Posterior cingulate gyrus (tissue), 11 donors: ENCODE measurements at regions not wholly inside any gene's neighbourhood (a gene's known extent, or its start where the extent isn't known, plus 50 kb on each side); places are given as distances from the start of the nearest gene placed in this dataset.
"Not testable (repeated sequence)": the region's sequence is repeated elsewhere in the genome, so short reads cannot be mapped to it uniquely, and the experiment has no call there.

Experiments
- DNase-seq, 10 donors: peaks; one replicate each; pipeline versions ENCODE4 v3.0.0 to v3.0.0-alpha.2; 2020 to 2021; ENCODE audit warnings: mixed read lengths in 3 of 10
- intact Hi-C: fragments of 100-400 bp; cut with DNase I; formaldehyde crosslinking; loops from one replicate; pipeline ENCODE4 v1.15.1; 2023

- DNase-seq: no peak
- intact Hi-C loops: no loop called here
Observed at GRCh38 chr10:33041783-33042437, 83.9 kb upstream of the ITGB1 start.

- DNase-seq: no peak
- intact Hi-C loops: no loop called here
Observed at GRCh38 chr10:33040436-33040835, 82.4 kb upstream of the ITGB1 start.

GRCh38 chr10:33039181-33039580 is 81.2 kb upstream of the ITGB1 start:
- DNase-seq: no peak
- intact Hi-C loops: no loop called here

- intact Hi-C loops: no loop called here
- no peak for DNase-seq
Observed at GRCh38 chr10:33038672-33039071, 80.6 kb upstream of the ITGB1 start.

- intact Hi-C loops: no loop called here
- DNase-seq: no peak
Observed at GRCh38 chr10:33037726-33038125, 79.7 kb upstream of the ITGB1 start.

- DNase-seq: no peak
- intact Hi-C loops: no loop called here
Observed at GRCh38 chr10:33036670-33037069, 78.6 kb upstream of the ITGB1 start.

GRCh38 chr10:33035411-33035810 is 77.4 kb upstream of the ITGB1 start:
- DNase-seq: no peak
- intact Hi-C loops: no loop called here

- intact Hi-C loops: no loop called here
- DNase-seq: no peak
Observed at GRCh38 chr10:33034931-33035330, 76.9 kb upstream of the ITGB1 start.

GRCh38 chr10:33032654-33033151 is 74.7 kb upstream of the ITGB1 start:
- no peak for DNase-seq
- intact Hi-C loops: no loop called here

GRCh38 chr10:33031815-33032653 is 74.0 kb upstream of the ITGB1 start:
- no peak for DNase-seq
- intact Hi-C loops: no loop called here

GRCh38 chr10:33031171-33031570 is 73.1 kb upstream of the ITGB1 start:
- DNase-seq: no peak
- intact Hi-C loops: no loop called here

- intact Hi-C loops, DNase-seq: not testable (repeated sequence)
Observed at GRCh38 chr10:33028515-33028914, 70.5 kb upstream of the ITGB1 start.

- DNase-seq: no peak
- intact Hi-C loops: no loop called here
Observed at GRCh38 chr10:33027088-33027487, 69.1 kb upstream of the ITGB1 start.

GRCh38 chr10:33026422-33026821 is 68.4 kb upstream of the ITGB1 start:
- intact Hi-C loops: no loop called here
- DNase-seq: no peak

- DNase-seq: no peak
- intact Hi-C loops: no loop called here
Observed at GRCh38 chr10:33025910-33026309, 67.9 kb upstream of the ITGB1 start.

GRCh38 chr10:33025039-33025438 is 67.0 kb upstream of the ITGB1 start:
- no peak for DNase-seq
- intact Hi-C loops: no loop called here

GRCh38 chr10:33022691-33023090 is 64.7 kb upstream of the ITGB1 start:
- intact Hi-C loops: no loop called here
- no peak for DNase-seq

- intact Hi-C loops: no loop called here
- DNase-seq: no peak
Observed at GRCh38 chr10:33022090-33022489, 64.1 kb upstream of the ITGB1 start.

GRCh38 chr10:33016988-33017387 is 59.0 kb upstream of the ITGB1 start:
- intact Hi-C loops: no loop called here
- DNase-seq: no peak

GRCh38 chr10:33015761-33016547 is 57.9 kb upstream of the ITGB1 start:
- no peak for DNase-seq
- intact Hi-C loops: no loop called here

- DNase-seq, intact Hi-C loops: not testable (repeated sequence)
Observed at GRCh38 chr10:33013331-33013730, 55.3 kb upstream of the ITGB1 start.
